K562 (cell line): ENCODE measurements at regions not wholly inside any gene's neighbourhood (a gene's known extent, or its start where the extent isn't known, plus 50 kb on each side); places are given as distances from the start of the nearest gene placed in this dataset.
A peak's percentile ranks its signal among the peaks of the same experiment; 100 is the strongest.

Source experiments
- HNRNPLL ChIP-seq: fragments of 200-400 bp; formaldehyde crosslinking; IDR thresholded peaks from 2 replicates; pipeline ENCODE4 v1.6.1; 2017; ENCODE audit warnings: low read length, low read depth, mild to moderate bottlenecking; ENCODE audit not compliant: poor library complexity, severe bottlenecking
- LEF1 ChIP-seq: fragments of 450-650 bp; IDR thresholded peaks from 2 replicates; pipeline ENCODE4 v1.6.1; 2016; ENCODE audit warnings: mild to moderate bottlenecking
- MYNN ChIP-seq, 2 experiments: sonication (generic); formaldehyde crosslinking in 1 of 2; IDR thresholded peaks; 2 replicates each; pipeline versions ENCODE4 v1.5.0 to v1.6.1; 2016 to 2020; ENCODE audit warnings: antibody characterized with exemption in 1 of 2, missing genetic modification reagents in 1 of 2
- RNF219 ChIP-seq: fragments of 250-450 bp; sonication (Bioruptor Pico); IDR thresholded peaks from 2 replicates; pipeline ENCODE4 v1.5.0; 2022; ENCODE audit warnings: mild to moderate bottlenecking
- RREB1 ChIP-seq: fragments of 250-450 bp; sonication (Bioruptor Pico); IDR thresholded peaks from 2 replicates; pipeline ENCODE4 v1.4.0; 2020
- ZNF23 ChIP-seq: fragments of 250-450 bp; sonication (Bioruptor Pico); IDR thresholded peaks from 2 replicates; pipeline ENCODE4 v1.4.0; 2020; ENCODE audit warnings: mild to moderate bottlenecking
- ZNF668 ChIP-seq: fragments of 250-450 bp; sonication (Bioruptor Pico); IDR thresholded peaks from 2 replicates; pipeline ENCODE4 v1.8.0; 2022; ENCODE audit warnings: mild to moderate bottlenecking, inconsistent platforms
- TF ChIP-seq, protein P1 (sequence below): sonication (generic); formaldehyde crosslinking; IDR thresholded peaks from 2 replicates; pipeline ENCODE4 v1.8.0; 2023; ENCODE audit warnings: missing genetic modification reagents, mild to moderate bottlenecking, borderline replicate concordance
- TF ChIP-seq, protein P2 (sequence below): fragments of 450-650 bp; IDR thresholded peaks from 2 replicates; pipeline ENCODE4 v1.6.1; 2018; ENCODE audit warnings: mild to moderate bottlenecking, low read depth; ENCODE audit not compliant: partially characterized antibody

DNA sequence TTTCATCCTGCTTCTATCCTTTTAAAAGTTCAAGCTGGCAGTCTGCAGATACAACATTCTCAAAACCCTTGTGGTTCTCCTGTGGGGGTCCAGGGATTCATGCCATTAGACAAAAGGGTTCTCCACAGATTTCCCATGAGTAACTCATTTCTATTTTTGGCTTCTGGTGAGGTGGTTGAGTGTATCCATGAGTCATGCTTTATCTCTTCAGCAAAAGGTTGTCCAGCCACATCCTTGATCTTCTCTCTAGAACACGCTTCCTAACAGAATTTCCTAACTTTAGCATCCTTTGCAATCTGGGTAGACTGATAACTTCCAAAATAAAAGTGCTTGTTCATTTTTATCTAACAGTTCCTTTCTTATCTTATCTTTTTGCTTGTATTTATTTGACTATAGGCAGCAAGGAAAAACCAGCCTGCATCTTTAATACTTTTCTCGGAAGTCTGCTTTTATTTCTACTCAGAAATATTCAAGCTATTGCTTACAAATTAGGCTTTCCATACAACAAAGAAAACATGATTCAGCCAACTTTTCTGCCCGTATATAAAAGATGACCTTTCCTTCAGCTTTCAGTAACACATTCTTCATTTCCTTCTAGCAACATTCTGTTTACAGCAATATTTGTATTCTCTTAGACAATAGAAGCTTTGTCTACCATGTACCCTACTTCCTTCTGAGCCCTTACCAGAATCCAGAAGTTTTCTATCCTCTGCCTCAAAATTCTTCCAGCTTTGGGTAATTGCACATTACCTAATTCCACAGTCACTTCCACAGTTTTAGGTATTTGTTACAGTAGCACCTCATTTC lies 79.3 kb upstream of the IL6 start (continued):
- TF ChIP-seq, protein P1, sequence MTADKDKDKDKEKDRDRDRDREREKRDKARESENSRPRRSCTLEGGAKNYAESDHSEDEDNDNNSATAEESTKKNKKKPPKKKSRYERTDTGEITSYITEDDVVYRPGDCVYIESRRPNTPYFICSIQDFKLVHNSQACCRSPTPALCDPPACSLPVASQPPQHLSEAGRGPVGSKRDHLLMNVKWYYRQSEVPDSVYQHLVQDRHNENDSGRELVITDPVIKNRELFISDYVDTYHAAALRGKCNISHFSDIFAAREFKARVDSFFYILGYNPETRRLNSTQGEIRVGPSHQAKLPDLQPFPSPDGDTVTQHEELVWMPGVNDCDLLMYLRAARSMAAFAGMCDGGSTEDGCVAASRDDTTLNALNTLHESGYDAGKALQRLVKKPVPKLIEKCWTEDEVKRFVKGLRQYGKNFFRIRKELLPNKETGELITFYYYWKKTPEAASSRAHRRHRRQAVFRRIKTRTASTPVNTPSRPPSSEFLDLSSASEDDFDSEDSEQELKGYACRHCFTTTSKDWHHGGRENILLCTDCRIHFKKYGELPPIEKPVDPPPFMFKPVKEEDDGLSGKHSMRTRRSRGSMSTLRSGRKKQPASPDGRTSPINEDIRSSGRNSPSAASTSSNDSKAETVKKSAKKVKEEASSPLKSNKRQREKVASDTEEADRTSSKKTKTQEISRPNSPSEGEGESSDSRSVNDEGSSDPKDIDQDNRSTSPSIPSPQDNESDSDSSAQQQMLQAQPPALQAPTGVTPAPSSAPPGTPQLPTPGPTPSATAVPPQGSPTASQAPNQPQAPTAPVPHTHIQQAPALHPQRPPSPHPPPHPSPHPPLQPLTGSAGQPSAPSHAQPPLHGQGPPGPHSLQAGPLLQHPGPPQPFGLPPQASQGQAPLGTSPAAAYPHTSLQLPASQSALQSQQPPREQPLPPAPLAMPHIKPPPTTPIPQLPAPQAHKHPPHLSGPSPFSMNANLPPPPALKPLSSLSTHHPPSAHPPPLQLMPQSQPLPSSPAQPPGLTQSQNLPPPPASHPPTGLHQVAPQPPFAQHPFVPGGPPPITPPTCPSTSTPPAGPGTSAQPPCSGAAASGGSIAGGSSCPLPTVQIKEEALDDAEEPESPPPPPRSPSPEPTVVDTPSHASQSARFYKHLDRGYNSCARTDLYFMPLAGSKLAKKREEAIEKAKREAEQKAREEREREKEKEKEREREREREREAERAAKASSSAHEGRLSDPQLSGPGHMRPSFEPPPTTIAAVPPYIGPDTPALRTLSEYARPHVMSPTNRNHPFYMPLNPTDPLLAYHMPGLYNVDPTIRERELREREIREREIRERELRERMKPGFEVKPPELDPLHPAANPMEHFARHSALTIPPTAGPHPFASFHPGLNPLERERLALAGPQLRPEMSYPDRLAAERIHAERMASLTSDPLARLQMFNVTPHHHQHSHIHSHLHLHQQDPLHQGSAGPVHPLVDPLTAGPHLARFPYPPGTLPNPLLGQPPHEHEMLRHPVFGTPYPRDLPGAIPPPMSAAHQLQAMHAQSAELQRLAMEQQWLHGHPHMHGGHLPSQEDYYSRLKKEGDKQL: no peak
- TF ChIP-seq RNF219 (no peak), HNRNPLL (no peak), MYNN (IDR thresholded peaks at IDR 0.05) (peak; percentile 73; the same call in 1 of the 2 replicates), MYNN (CRISPR knock-in tag; IDR thresholded peaks at IDR 0.05) (no peak), ZNF23 (CRISPR knock-in tag) (no peak), RREB1 (CRISPR knock-in tag) (no peak), ZNF668 (CRISPR knock-in tag) (no peak), LEF1 (0 out of 2 replicates have a peak, but pooled peaks have one; percentile 39)
- TF ChIP-seq, protein P2, sequence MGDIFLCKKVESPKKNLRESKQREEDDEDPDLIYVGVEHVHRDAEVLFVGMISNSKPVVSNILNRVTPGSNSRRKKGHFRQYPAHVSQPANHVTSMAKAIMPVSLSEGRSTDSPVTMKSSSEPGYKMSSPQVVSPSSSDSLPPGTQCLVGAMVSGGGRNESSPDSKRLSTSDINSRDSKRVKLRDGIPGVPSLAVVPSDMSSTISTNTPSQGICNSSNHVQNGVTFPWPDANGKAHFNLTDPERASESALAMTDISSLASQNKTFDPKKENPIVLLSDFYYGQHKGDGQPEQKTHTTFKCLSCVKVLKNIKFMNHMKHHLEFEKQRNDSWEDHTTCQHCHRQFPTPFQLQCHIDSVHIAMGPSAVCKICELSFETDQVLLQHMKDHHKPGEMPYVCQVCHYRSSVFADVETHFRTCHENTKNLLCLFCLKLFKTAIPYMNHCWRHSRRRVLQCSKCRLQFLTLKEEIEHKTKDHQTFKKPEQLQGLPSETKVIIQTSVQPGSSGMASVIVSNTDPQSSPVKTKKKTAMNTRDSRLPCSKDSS: peak; percentile 57
